Thyroid gland (tissue), 4 donors: ENCODE measurements at regions not wholly inside any gene's neighbourhood (a gene's known extent, or its start where the extent isn't known, plus 50 kb on each side); places are given as distances from the start of the nearest gene placed in this dataset.

ENCODE experiments used
- CTCF ChIP-seq, 6 experiments: fragments of 200-600 bp in 3 of 6; fragments of 450-650 bp in 3 of 6; sonication (generic) in 3 of 6; IDR thresholded peaks; one replicate each; pipeline ENCODE4 v1.5.1; 2016 to 2019; ENCODE audit warnings: antibody characterized with exemption in 6 of 6, mild to moderate bottlenecking in 2 of 6, inconsistent platforms in 1 of 6, moderate library complexity in 1 of 6
- POLR2A ChIP-seq, 2 donors: fragments of 450-650 bp; IDR thresholded peaks; one replicate each; pipeline ENCODE4 v1.6.1; 2017; ENCODE audit warnings: antibody characterized with exemption in 2 of 2, mild to moderate bottlenecking in 2 of 2, moderate library complexity in 1 of 2

GRCh38 chr2:45323344-45323743, 287.7 kb downstream of the SRBD1 start:
- TF ChIP-seq POLR2A (IDR thresholded peaks at IDR 0.05) (no peak), CTCF (IDR thresholded peaks at IDR 0.05) (no peak)
